Activated CD8-positive, alpha-beta memory T cell treated with anti-CD3 and anti-CD28 coated beads, Interleukin-2, amount 50 U/mL, for 4 hours (primary cell): ENCODE measurements at regions not wholly inside any gene's neighbourhood (a gene's known extent, or its start where the extent isn't known, plus 50 kb on each side); places are given as distances from the start of the nearest gene placed in this dataset.
"Not testable (repeated sequence)": the region's sequence is repeated elsewhere in the genome, so short reads cannot be mapped to it uniquely, and the experiment has no call there.

Source experiments
- DNase-seq: peaks from one replicate; pipeline ENCODE4 v3.0.0-alpha.2; 2020

DNA sequence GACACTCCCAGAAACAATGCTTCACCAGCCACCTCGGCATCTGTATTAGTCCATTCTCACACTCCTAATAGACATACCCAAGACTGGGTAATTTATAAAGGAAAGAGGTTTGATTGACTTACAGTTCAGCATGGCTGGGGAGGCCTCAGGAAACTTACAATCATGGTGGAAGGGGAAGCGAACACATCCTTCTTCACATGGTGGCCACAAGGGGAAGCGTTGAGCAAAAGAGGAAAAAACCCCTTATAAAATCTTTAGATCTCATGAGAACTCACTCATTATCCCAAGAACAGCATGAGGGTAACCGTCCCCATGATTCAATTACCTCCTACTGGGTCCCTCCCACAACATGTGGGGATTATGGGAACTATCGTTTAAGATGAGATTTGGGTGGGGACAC, 140.9 kb downstream of the LIG4 start:
- DNase-seq = not testable (repeated sequence)

DNA sequence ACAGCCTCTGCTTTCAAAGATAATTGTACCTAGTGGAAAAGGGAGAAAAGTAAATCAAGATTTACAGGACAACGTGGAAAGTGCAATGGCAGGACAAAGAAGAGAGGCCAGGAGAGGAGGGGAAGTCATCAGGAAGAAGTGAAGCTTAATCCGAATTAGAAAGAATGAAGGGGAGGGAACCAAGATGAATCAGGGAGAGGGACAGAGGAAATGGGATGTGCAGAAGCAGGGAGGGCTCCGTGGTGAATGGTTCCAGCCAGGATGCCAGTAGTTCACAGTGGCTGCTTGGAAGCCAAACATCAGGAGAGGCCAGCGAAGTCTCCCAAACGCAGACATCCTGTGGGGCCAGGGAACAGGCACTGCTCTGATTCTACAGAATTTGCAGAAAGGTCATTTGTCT, 144.4 kb downstream of the LIG4 start:
- no peak for DNase-seq

- DNase-seq = no peak
Measured at GRCh38 chr13:108070491-108070890, 144.8 kb downstream of the LIG4 start.

- DNase-seq = no peak
Measured at GRCh38 chr13:108069521-108070210, 145.7 kb downstream of the LIG4 start.

DNA sequence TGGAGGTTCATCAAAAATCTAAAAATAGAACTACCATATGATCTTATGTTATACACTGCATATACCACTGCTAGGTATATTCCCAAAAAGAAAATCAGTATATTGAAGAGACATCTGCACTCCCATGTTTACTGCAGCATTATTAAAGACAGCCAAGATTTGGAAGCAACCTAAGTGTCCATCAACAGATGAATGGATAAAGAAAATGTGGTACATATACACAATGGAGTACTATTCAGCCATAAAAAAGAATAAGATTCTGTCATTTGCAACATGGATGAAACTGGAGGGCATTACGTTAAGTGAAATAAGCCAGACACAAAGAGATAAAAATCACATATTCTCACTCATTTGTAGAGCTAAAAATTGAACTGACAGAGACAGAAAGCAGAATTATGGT, 151.0 kb downstream of the LIG4 start:
- DNase-seq = not testable (repeated sequence)

DNA sequence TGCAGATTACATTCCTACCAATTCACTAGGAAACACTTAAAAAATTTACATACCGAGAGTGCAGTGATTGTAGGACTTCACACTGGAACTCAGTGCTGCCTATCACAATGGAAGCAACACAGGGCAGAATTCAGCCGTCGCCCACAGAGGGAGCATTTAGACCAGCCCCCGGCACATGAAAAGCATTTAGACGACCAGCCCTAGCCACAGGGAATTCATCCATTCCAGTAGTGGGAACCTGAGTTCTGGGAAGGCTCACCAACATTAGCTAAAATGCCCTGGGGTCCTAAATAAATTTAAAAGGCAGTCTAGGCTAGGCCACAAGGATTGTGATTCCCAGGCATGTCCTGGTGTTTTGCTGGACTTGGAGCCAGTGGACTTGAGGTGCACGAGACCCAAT, 155.2 kb downstream of the LIG4 start:
- DNase-seq = no peak

DNA sequence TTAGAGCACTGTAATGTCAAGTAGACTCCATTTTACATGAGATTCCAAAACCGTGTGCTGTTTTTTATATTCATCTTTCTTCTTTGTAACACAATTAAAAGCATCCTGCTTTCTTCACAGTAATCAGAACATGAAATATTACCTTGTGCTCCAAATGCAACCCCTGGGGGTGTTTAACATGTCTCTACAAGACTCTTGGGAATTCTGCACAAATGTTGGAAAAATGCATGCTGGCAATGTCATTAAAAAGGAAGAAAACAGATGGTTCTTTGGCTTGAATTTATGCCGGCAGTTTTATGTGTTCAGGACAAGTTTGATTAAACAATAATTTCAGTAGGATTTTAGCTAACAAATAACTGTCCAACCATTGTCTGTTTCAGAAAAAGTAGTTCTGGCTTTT, 159.1 kb downstream of the LIG4 start:
- no peak for DNase-seq

DNA sequence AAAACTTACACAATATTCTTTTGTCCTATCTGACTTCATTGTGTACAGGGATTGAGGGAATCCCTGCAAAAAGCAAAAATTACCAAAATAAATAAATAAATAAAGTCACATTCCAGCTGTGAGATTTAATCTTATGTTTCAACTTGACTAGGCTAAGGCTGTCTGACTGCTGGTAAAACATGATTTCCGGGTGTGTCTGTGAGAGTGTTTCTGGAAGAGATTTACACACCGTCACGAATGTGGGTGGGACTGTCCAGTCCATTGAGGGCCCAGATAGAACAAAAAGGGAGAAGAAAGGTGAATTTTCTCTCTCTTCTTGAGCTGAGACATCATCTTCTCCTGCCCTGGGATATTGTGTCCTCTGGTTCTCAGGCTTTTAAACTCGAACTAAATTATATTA, 166.1 kb downstream of the LIG4 start:
- no peak for DNase-seq

- DNase-seq = no peak
Measured at GRCh38 chr13:108044954-108045353, 170.4 kb downstream of the LIG4 start.

DNA sequence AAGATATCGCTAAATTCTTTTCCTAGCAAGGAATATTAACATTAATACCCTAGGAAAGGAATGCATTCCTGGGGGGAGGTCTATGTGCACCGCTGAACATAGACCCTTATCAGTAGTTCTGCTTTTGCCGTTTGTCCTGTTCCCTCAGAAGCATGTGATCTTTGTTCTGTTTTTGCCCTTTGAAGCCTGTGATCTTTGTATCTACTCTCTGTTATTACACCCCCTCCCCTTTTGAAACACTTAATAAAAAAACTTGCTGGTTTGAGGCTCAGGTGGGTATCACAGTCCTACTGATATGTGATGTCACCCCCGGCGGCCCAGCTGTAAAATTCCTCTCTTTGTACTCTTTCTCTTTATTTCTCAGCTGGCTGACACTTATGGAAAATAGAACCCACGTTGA, 172.5 kb downstream of the LIG4 start:
- DNase-seq = not testable (repeated sequence)

DNA sequence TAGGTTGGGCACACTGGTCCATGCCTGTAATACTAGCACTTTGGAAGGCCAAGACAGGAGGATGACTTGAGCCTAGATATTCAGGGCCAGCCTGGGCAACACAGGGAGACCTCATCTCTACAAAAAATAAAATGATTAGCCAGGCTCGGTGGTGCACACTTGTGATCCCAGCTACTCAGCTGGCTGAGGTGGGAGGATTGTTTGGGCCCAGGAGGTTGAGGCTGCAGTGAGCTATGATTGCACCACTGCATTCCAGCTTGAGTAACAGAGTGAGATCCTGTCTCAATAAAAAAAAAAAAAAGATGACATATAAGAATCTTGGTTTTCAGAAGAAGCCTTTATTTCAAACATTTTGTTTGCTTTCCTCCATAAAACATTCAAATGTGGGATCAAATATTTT, 178.0 kb downstream of the LIG4 start:
- DNase-seq = no peak

DNA sequence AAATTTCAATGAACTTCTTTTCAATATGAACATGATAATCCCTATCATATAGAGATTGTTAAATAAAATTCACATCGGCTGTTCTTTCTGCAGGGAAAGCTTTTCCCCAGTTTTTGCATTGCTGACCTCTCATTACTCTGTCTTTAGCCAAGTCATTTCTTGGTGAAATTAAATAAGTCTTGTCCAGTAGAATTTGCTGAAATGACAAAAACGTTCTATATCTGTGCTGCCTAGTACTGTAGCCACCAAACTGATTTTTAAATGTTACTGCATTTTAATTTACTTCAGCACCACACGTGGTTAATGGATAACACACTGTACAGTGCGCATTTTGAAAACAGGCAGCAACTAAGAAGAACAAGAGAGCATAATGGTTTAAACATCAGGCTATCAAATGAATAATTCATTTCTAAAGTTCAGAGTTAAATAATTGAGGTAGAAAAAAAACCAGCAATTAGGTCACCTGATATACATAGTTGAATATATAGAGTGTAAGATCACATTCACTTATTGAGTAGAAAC, 178.9 kb downstream of the LIG4 start:
- no peak for DNase-seq

GRCh38 chr13:108034909-108035410, 180.4 kb downstream of the LIG4 start:
- no peak for DNase-seq

DNA sequence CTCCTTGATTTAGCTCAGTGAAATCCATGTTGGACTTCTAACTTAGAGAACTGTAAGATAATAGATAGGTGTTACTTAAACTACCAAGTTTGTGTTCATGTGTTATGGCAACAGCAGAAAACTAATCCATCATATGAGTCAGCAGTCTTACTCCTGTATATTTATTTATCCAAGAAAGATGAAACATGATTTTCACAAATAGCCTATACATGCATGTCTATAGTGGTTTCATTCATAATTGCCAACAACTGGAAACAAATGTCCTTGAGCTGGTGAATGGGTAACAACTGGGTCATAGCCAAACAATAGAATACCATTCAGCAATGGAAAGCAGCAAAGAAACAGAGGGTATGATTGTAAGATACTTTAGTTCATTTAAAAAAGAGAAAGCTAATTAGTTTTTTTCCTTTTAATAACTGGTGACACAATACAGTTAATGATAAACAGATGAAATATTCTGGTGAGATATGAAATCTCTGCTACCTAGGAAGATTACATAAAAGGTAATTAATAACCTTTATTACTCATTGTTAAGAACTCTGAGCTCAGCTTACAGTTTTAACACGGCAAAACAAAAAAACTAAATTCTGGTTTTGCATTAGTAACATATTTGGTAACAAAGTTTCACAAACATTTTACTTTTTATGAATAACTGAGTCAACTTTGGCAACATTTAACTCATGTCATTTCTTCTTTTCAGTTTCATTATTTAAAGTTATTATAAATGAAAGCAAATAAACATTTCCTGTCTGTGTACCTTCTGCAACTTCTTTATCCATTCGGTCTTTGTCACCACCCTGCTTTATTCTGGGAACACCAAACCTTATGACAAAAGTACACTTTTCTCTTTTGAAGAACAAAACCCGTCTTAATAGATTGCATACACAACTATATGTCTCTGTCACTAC, 181.3 kb downstream of the LIG4 start:
- DNase-seq = no peak

DNA sequence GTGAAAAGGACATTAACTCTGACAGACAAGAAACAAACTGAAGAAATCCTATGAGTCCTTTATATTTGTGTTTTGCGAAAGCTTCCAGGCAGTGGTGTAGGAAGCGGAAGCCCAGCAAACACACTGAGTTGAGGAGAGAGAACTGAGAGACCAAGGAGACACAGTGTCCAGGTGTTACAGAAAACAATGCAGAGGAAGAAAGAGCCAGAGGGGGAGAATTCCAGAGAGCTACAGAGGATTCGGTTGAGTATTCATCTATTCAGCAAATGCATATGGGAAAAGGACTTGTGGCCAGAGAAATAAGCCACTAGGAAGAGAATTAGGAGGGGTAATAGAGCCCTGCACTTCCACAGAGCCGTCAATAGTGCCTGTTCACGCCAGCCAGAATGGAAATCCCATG, 183.5 kb downstream of the LIG4 start:
- no peak for DNase-seq

- DNase-seq = no peak
Measured at GRCh38 chr13:108030769-108031168, 184.6 kb downstream of the LIG4 start.

DNA sequence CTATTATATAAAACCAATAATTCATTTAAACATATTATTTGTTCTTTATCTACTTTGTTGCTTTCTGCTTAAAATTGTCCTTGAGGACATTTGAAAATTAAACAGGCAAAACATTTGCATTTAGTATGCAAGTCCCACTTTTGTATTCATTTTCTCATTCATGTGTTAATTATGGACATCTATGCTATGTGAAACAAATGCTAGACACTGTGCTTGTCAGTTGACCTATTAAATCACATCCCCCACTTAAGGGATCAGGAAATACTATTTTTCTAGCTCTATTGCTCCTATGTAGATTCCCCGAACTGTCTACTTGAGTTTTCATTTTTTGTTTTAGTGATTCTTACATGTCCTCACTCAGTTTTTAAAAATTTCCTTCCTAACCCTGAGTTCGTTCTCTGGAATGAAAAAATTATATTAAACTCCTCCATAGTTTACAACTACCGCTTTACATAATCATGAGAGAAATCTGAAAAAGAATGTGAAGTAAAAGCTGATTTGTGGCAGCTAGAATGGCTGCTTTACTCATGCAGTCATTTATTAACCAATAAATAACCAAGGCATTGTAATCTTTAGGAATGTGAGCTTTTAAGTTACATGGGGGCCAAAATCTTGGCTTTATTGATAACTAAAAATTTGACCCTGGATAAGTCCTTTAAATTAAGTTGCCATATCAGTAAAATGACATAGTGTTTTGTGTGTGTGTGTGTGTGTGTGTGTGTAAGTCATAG, 188.5 kb downstream of the LIG4 start:
- no peak for DNase-seq

DNA sequence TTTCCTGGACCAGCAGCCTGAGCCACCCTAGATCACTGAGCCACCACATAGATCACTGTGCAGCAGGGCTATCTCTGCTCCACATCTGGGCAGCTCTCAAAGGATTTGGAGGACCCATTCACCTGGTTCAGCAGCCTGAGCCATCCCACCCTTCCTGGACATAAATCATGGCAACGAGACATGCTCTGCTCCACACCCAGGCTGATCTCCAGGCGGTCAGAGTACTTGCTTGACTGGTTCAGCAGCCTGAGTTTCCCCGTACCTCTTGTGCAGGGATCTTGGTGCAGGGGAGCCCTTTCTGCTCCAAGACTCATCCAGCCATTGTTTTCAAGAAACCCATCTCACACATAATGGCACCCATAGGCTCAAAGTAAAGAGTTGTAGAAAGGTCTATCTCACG, 195.3 kb downstream of the LIG4 start:
- DNase-seq = no peak

DNA sequence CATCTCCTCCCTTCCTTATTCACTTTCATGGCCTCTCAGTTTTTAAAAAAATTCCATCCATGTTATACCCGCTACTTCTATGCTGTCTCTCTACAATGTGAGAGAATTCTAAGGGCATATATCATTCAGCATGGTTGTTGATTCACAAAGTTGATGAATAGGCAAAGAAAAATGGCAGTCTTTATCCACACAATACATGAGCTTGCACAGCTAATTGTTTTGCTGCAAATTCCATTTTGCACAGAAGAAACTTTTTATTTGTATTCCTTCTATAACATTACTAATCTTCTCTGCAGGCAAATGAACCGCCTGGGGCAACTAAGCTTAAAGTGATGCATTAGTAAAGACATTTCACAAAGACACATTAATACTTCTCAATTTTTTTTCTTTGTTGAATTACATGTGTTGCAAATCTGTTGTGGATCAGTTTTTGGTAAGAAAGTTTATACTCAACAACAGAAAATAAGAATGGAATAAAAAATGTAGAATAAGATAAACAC, 196.9 kb downstream of the LIG4 start:
- DNase-seq = no peak

GRCh38 chr13:108006619-108007018, 208.7 kb downstream of the LIG4 start:
- no peak for DNase-seq

- no peak for DNase-seq
Measured at GRCh38 chr13:108005231-108005630, 210.1 kb downstream of the LIG4 start.

- no peak for DNase-seq
Measured at GRCh38 chr13:108003626-108004025, 211.7 kb downstream of the LIG4 start.

DNA sequence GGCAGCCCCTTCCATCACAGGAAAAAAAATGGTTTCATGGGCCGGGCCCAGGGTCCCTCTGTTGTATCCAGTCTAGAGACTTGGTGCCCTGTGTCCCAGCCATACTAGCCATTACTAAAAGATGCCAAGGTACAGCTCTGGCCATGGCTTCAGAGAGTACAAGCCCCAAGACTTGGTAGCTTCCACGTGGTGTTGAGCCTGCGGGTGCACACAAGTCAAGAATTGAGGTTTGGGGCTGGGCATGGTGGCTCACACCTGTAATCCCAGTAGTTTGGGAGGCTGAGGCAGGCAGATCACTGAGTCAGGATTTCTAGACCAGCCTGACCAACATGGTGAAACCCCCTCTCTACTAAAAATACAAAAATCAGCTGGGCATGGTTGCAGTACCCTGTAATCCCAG, 214.3 kb downstream of the LIG4 start:
- DNase-seq = no peak
